ENCODE measurements at regions not wholly inside any gene's neighbourhood (a gene's known extent, or its start where the extent isn't known, plus 50 kb on each side); places are given as distances from the start of the nearest gene placed in this dataset.

DNA sequence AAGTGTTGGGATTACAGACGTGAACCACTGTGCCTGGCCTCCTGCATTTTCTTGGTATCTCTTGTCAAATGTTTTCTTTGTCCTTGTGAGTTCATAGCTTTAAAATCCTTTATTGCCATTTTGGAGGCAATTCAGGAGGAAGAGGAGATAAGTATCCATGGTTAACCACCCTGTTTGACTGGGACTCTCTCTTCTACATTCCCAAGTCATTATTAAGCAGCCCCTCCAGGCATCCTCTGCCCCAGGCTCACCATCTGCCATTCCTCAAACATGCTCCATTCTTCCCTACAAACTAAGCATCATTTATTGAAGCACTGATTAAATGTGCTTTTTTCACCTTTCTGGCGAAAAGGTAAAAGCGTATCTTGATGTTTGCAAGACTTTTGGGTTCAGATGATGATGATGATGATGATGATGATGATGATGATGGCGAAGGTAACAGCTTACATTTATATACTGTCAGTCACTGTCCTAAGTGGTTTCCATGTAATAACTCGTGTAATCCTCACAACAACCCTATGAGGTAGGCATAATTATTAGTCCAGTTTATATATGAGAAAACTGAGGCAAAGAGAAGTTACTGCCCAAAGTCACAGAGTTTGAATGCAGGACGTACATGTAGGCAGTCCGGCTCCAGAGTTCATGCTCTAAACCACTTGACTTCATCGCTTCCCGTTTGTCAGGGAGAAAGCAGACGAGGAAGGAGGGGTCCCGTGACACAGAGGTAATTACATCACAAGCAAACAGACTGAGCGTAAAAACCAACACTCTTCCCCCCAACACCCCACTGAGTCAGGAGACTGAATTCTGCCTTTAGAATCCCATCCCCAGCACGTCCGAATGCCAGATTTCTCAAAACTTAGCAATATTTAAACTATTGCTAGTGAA lies 69.7 kb upstream of the ACKR3 start:
- no peak for DNase-seq (ENCODE audit: low spot score)

DNA sequence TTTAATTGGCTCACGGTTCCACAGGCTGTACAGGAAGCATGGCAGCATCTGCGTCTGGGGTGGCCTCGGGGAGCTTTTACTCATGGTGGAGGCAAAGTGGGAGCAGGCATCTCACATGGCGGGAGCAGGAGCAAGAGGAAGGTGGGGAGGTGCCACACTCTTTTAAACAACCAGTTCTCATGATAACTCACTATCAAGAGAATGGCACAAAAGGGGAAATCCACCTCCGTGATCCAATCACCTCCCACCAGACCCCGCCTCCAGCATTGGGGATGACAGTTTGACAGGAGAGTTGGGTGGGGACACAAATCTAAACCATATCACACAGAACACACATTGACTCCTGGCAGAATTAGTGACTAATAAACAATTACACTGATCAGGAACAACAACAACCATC lies 68.6 kb upstream of the ACKR3 start:
- DNase-seq (ENCODE audit: low spot score), result no peak

DNA sequence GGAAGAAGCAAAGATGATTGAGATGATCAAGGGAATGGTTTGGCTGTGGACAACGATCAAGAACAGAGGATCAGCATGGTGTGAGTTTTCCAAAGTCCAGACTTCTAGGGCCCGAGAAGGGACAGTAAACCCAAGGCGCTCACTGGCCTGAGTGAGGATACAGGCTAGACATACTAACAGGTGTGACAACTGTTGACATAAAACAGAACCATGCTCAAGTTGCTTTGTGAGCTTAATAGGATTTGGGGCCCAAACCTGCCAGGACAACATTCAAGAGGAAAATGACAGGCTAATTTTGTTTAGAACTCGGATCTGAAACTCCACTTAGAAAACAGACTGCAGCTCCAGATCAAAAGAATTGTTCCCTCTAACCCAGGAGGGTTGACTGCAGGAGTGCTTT lies 68.1 kb upstream of the ACKR3 start:
- DNase-seq (ENCODE audit: low spot score), result no peak

DNA sequence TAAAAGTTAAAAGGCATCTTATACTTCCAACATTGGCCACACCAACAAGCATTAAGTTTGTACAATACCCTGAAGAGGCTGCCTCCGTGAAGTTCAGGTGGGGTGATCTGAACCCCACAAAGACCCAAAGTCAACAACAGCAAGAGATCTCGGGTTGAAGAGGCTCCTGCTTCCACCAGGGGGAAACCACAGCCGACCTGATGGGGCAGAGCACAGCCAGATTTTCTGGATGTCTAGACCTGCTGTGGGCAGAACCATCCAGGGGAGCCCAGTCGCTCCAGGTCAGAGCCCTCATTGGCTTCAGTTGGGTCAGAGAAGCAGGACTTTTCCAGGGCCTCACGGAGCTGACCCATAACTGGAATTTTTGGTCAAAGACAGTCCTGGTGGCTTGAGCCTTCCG lies 66.5 kb upstream of the ACKR3 start:
- DNase-seq (ENCODE audit: low spot score), result no peak

DNA sequence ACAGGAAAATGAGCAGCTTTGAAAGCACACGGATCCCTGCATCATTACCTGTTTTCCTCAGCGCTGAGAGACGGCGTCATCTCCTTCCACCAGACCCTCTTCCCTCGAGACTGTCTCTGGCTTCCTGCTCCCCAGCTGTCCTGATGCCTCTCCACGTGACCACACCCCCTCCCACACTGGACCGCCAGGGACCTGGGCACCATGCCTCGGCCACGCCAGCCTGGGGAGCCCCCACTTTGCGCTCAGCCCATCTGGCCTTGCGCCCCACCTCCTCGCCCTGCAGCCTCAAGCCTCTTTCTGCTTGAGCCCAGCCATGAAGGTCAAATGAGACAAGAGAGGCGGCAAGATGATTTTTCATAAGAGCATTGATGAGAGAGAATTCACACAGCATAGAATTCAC lies 66.0 kb upstream of the ACKR3 start:
- DNase-seq (ENCODE audit: low spot score), result no peak

DNA sequence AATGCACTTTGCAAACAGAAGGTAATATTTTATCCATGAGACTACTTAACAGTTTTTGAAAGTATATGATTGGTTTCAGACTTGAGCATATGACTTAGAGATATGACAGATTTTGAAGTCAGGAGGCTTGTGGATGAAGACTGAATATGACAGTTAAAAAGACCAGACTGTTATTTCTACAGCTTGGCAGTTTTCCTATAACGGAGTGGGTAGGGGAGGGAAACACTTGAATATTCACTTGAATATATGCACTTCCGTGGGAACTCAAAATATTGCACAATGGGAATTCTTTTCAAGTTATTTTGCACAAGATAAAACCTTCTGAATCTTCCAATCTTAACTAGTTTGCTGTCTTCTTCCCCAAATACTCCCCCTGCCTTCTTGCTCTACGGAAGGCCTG lies 64.6 kb upstream of the ACKR3 start:
- DNase-seq (ENCODE audit: low spot score), result no peak

DNA sequence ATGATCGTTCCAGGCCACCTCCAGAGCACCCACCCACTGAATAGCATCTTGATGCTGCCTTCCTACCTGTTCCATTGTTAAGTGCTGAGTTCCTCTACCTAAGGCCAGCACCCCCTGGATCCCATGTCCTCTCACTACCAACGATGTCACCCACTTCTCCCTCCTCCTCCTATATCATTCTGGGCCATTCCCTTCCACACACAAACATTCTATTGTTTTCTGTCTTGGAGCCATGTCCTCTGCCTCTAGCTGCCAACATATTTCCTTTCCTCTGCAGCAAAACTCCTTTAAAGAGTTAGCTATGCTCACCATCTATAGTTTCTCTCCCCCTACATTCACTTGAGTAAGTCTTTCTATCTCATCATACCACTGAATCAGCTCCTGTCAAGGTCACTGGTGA lies 64.0 kb upstream of the ACKR3 start:
- DNase-seq (ENCODE audit: low spot score), result no peak

DNA sequence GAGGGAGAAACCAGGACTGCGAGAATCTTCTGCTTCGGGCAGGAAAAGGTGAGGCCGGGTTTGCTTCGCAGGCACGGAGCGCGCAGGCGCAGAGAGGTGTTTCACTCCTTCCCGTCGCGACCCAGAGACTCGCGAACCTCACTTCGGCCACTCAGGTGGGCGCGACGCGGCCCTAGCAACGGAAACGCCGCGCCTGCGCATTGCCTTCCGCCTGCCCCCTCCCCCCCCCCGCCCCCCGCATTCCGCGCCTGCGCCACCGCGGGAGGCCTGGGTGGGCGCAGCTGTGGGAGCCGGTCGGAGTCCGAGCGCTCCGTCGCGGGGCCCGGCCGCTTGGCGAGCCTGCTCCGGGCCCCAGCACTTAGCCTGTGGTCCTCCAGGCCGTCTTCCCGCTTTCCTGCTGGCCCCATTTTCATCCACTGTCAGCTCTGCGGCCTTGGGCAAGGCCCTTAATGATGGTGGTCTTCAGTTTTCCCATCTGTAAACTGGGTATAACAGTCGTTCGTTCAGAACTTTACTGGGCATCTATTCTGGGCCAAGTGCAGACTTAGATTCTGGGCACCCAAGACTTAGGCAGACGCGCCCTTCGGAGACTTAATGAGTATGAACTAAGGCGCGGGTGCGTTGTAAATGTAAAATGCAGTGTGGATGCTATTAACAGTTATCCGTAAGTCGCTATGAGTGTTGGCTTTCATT lies 62.1 kb upstream of the ACKR3 start:
- no peak for DNase-seq (ENCODE audit: low spot score)

DNA sequence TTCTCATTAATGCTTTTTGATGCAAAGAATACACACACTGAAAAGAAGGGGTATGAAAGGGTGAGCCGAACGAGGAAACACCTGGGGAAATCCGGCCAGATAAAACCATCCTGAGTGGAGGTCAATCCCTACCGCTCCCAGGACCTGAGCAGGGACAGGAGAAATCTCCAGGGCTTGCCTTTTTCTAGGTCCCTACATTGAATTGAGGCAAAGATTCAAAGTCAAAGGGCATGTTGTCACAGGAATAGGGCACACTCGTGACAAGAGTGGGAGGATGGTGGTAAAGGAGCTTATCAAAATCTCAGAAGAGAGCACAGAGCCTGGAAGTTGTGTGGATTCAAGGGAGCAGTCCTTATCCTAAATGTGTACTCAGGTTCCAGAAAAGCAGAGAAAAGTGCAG lies 61.2 kb upstream of the ACKR3 start:
- DNase-seq (ENCODE audit: low spot score), result no peak

DNA sequence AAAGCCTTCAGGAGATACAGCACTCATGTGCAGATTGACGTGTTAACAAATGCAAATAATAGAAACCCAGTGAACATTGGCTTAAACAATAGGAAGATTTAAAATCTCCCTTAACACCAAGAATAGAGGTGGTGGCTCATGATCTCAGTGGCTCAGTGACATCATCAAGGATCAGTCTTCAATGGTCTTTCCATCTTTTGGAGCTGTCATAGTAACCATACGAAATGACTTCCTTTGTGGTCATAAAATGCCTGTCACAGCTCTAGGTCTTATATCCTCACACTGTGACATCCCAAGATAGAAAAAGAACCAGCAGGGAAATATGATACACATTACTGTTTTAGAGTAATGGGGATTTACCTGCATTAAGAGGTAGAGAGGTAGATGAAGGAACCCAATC lies 59.6 kb upstream of the ACKR3 start:
- DNase-seq (ENCODE audit: low spot score), result no peak

DNA sequence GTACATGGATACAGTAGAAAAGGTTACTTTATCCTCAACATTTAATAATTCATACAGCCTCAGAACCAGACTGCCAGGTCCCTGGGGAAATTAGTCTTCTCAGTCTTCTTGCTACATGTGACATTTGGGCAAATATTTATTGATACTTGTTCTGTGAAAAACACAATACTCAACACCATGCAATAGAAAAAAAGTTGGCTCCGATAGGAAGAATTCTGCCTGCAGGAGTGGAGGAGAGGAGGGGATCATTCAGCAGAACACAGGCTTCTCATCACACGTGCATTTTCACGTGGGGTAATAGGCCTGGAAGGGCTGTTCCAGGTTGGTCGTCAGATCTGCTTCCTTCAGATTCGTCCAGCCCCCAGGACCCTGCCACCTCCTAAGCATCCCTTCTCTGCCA lies 58.4 kb upstream of the ACKR3 start:
- no peak for DNase-seq (ENCODE audit: low spot score)

DNA sequence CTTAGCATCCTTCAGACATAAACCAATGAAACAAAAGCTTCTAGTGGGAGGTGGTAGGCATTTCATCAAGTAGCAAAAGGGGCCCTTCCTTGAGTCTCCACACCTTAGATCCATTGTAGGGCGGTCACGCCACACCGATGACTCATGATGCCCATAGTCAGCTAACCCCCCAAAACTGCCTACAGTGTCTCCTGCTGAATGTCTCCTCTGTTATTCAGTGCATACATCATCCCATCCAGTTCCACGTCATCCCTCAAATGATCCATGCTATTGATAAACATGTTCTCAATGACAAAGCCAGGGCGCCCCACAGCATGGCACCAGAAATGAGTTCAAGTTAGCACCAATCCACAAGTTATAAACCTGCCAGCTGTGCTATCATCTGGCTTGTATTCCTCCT lies 57.4 kb upstream of the ACKR3 start:
- no peak for DNase-seq (ENCODE audit: low spot score)

DNA sequence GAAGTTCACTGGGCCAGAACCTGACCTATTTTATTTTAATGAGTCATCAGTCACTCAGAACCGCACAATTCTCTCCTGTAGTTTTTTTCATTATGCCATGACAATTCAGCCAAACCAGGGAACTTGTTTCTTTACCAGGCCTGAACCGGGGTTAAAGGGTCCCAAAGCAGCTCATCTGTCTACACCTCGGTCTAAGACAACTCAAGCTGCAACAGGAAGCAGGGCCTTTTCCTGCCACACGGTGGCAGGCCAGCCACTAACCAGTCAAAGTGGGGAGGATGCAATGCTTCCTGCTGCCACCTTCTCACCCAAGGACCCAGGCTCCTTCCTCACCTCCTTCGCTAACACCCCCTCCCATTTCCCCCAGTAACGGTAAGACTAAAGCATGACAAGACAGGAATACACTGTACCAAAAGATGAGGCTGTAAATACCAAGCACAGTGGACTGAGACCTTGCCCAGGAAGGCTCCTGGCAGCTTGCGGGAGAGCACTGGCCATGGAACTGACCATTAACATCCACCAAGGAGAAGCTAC lies 56.7 kb upstream of the ACKR3 start:
- no peak for DNase-seq (ENCODE audit: low spot score)

DNA sequence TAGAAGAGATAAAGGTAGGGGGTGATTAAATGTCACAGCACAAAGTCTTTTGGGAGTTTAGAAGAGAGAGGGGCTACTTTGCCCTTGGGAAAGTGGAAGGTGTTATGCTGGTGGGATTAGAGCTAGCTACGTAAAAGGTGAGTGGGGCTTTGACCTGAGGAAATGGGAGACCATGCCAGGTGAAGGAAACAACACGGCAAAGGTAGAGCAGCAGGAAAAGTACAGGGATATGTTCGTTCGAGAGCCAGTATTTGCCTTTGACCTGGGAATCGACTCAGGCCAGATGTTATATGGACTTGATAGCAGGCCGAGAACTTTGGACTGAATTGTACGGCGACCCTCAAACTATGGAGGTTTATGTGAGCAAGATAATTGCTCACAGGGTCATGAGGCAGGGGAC lies 55.7 kb upstream of the ACKR3 start:
- DNase-seq (ENCODE audit: low spot score), result no peak

DNA sequence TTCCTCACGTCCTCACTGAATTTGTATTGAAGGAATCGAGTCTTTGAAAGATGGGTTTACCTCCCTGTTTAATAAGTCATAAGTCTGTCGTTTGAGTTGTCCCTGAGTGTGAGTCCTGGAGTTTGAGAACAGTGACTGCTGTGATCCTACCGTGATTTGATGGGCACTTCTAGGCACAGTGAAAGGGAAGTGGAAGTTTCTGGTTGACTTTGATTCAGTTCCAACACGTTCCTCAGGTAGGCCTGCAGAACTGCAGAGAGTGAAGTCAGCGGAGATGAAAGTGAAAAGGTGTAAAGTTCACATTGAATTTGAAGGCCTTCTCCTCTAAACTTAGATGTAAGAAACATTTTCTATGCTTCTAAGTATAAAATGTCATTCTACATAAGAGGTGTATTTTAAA lies 52.9 kb upstream of the ACKR3 start:
- no peak for DNase-seq (ENCODE audit: low spot score)

DNA sequence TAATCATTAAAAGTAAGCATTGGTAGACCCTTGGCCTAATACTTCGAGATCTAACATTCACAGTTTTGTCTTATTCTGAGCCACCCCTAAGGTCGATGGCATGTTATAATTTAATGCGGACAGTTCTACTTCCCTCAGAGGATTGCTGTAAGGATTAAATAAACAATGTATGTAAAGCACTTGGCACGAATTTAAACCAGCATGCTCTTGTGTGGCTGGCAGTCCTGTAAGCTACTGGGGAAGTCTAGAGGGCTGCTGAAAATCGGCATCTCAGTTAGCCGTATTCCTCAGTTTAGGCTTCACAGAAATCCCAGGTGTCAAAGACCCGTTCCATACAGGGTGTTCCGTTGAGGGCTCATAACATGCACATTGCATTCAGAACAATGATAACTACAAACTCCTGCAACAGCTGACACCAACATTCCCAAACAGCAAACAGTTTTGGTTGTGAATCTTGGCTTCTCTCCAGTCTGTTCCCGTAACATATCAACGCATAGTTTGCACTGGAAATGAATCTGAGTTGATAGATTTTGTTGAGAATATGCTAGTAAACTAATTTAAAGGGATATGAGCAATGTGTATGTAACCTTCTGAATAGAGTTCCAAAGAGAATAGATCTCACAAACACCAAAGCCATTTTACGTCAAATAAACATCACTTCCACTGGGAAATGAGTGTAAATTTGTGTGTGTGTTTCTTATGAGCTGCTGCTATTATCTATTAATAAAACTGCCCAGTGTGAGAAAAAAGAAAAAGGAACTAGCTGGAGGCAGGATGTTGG lies 52.2 kb upstream of the ACKR3 start:
- DNase-seq (ENCODE audit: low spot score), result no peak

Data from hematopoietic multipotent progenitor cell treated with erythropoietin and hydrocortisone succinate and interleukin-3 and kit ligand, for 17 days (in vitro differentiated cells).